Nephron progenitor cell (in vitro differentiated cells): ENCODE measurements at regions not wholly inside any gene's neighbourhood (a gene's known extent, or its start where the extent isn't known, plus 50 kb on each side); places are given as distances from the start of the nearest gene placed in this dataset.

Experiments
- DNase-seq: peaks from one replicate; pipeline ENCODE4 v3.0.0; 2021
- H3K27ac Mint-ChIP-seq: 2 replicates; pipeline ENCODE4 v1.8.0; 2021; ENCODE audit warnings: mild to moderate bottlenecking, moderate library complexity, mixed read lengths
- H3K27me3 Mint-ChIP-seq: 2 replicates; pipeline ENCODE4 v1.8.0; 2021; ENCODE audit warnings: mild to moderate bottlenecking, low read depth, mixed read lengths; ENCODE audit not compliant: poor library complexity
- H3K36me3 Mint-ChIP-seq: 2 replicates; pipeline ENCODE4 v1.8.0; 2021; ENCODE audit warnings: low read depth, mixed read lengths
- H3K4me1 Mint-ChIP-seq: 2 replicates; pipeline ENCODE4 v1.8.0; 2021; ENCODE audit warnings: mixed read lengths
- H3K4me3 Mint-ChIP-seq: 2 replicates; pipeline ENCODE4 v1.8.0; 2021; ENCODE audit warnings: mild to moderate bottlenecking, moderate library complexity, mixed read lengths
- H3K9me3 Mint-ChIP-seq: 2 replicates; pipeline ENCODE4 v1.8.0; 2021; ENCODE audit warnings: mild to moderate bottlenecking, moderate library complexity, mixed read lengths
- CTCF ChIP-seq: fragments of 200-600 bp; sonication (generic); IDR thresholded peaks from 2 replicates; pipeline ENCODE4 v1.5.0; 2021; ENCODE audit warnings: antibody characterized with exemption

- H3K27me3 Mint-ChIP-seq, result peaks cover 8% of the 10 kb centered on the region
- no peaks in the 10 kb centered on the region for H3K9me3 Mint-ChIP-seq
- H3K4me3 Mint-ChIP-seq, result no peak overlapping the region
- H3K4me1 Mint-ChIP-seq, result no peaks in the 10 kb centered on the region
- H3K27ac Mint-ChIP-seq, result no peak overlapping the region
- no peak for TF ChIP-seq CTCF
- DNase-seq, result no peak
- no peaks in the 10 kb centered on the region for H3K36me3 Mint-ChIP-seq
Observed at GRCh38 chr18:44514766-44515165, 165.9 kb upstream of the SETBP1 start.

DNA sequence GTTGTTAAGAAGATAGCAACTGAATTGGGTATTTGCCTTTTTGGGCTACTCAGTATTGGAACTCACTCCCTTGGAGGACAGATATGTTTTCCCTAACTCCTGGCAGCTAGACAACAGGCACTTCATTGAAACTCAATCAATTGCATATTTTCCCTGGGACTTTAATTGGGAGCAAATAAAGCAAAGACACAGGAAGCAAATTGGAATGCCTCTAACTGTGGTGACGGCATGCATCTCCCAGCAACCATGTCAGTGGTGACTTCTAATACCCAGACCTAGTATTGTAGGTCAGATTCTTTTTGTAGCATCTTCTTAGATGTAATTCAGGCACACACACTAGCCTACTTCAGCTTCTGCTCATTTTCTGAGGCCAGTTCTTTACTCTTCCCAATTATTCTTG is 164.2 kb upstream of the SETBP1 start:
- DNase-seq, result no peak
- H3K9me3 Mint-ChIP-seq, result no peaks in the 10 kb centered on the region
- H3K27ac Mint-ChIP-seq, result no peak overlapping the region
- peaks cover 3% of the 10 kb centered on the region for H3K27me3 Mint-ChIP-seq
- no peaks in the 10 kb centered on the region for H3K4me1 Mint-ChIP-seq
- no peak overlapping the region for H3K4me3 Mint-ChIP-seq
- TF ChIP-seq CTCF, result no peak
- H3K36me3 Mint-ChIP-seq, result no peaks in the 10 kb centered on the region

DNA sequence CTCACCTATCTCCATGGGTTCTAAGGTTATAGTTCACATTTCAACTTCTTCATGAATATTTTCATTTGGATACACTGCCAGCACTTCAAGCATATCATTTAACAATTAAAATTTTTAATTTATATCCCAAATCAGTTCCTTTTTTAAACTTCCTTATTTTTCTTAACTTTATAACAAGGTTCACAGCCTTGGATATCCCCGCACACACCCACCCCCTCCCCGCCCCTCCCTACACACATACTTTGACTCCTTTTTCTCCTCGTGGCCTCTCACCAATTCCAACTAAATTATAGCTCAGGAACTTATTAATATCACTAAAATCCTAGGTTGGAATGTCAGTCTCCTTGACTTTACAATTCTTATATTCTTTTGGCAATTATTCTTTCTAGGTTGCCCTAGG is 163.6 kb upstream of the SETBP1 start:
- TF ChIP-seq CTCF, result no peak

DNA sequence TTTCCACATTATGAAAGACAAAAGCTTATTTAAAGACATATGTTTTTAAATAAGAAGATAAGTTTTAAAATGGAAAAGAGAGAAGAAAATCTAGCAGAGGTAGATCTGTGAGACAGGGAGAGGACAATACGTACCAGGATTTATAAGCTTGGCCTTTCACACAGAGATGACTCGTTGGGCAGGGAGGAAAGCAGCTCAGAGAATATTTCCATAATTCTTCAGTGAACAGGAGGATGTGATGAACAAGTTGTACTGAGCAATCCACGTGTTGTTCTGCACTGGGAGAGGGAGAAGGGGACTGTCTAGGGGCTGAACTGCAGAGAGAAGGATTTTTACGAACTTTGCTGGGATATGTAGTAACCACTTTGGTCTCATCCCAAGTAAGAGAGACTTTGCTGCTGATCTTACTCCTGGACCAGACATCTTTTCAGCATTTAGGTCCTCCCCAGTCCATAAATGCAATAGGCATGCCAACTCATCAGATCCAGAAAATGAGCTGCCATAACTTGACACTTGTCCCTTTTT is 162.5 kb upstream of the SETBP1 start:
- no peak for DNase-seq
- no peak for TF ChIP-seq CTCF
- Mint-ChIP-seq H3K9me3 (no peaks in the 10 kb centered on the region), H3K27ac (no peak overlapping the region), H3K27me3 (peaks cover 3% of the 10 kb centered on the region), H3K36me3 (no peaks in the 10 kb centered on the region), H3K4me1 (no peaks in the 10 kb centered on the region), H3K4me3 (no peak overlapping the region)

More for the DNA sequence above, 163.6 kb upstream of the SETBP1 start:
- Mint-ChIP-seq H3K9me3 (no peaks in the 10 kb centered on the region), H3K4me3 (no peak overlapping the region), H3K27me3 (peaks cover 3% of the 10 kb centered on the region), H3K27ac (no peak overlapping the region), H3K4me1 (no peaks in the 10 kb centered on the region), H3K36me3 (no peaks in the 10 kb centered on the region)
- DNase-seq, result no peak

GRCh38 chr18:44518666-44519065 is 162.0 kb upstream of the SETBP1 start:
- H3K27ac Mint-ChIP-seq, result no peak overlapping the region
- no peaks in the 10 kb centered on the region for H3K4me1 Mint-ChIP-seq
- H3K36me3 Mint-ChIP-seq, result no peaks in the 10 kb centered on the region
- no peak for DNase-seq
- TF ChIP-seq CTCF, result no peak
- H3K4me3 Mint-ChIP-seq, result no peak overlapping the region
- H3K27me3 Mint-ChIP-seq, result peaks cover 3% of the 10 kb centered on the region
- H3K9me3 Mint-ChIP-seq, result no peaks in the 10 kb centered on the region

GRCh38 chr18:44520981-44521667 is 159.6 kb upstream of the SETBP1 start:
- Mint-ChIP-seq H3K27ac (no peak overlapping the region), H3K27me3 (no peaks in the 10 kb centered on the region), H3K4me1 (no peaks in the 10 kb centered on the region), H3K36me3 (no peaks in the 10 kb centered on the region), H3K4me3 (no peak overlapping the region), H3K9me3 (no peaks in the 10 kb centered on the region)
- no peak for TF ChIP-seq CTCF
- no peak for DNase-seq
